Left lung (tissue), 4 donors: ENCODE measurements at regions not wholly inside any gene's neighbourhood (a gene's known extent, or its start where the extent isn't known, plus 50 kb on each side); places are given as distances from the start of the nearest gene placed in this dataset.

Experiments used
- ATAC-seq: fragments of 200-7000 bp; cut with Tn5 transposase; one replicate; pipeline ENCODE4 v1.9.1; 2020; ENCODE audit warnings: moderate library complexity
- DNase-seq, 4 donors: peaks; one replicate each; pipeline ENCODE4 v3.0.0-alpha.2; 2013 to 2020
- H3K27ac ChIP-seq, 2 donors: fragments of 200-600 bp; sonication (generic) in 1 of 2; one replicate each; pipeline versions ENCODE4 v1.5.0 to v1.8.0; 2020 to 2021
- H3K27me3 ChIP-seq, 2 donors: fragments of 200-600 bp; sonication (generic) in 1 of 2; one replicate each; pipeline versions ENCODE4 v1.5.0 to v1.8.0; 2020 to 2021
- H3K36me3 ChIP-seq, 2 donors: fragments of 200-600 bp; sonication (generic) in 1 of 2; one replicate each; pipeline versions ENCODE4 v1.5.0 to v1.8.0; 2020 to 2021
- H3K4me1 ChIP-seq, 2 donors: fragments of 200-600 bp; one replicate each; pipeline ENCODE4 v1.8.0; 2021
- H3K4me3 ChIP-seq, 2 donors: fragments of 200-600 bp; sonication (generic) in 1 of 2; one replicate each; pipeline versions ENCODE4 v1.5.0 to v1.8.0; 2020 to 2021; ENCODE audit warnings: mild to moderate bottlenecking in 1 of 2
- H3K9me3 ChIP-seq, 2 donors: fragments of 200-600 bp; sonication (generic) in 1 of 2; one replicate each; pipeline versions ENCODE4 v1.5.0 to v1.8.0; 2020 to 2021
- CTCF ChIP-seq, 2 donors: fragments of 200-600 bp; sonication (generic) in 1 of 2; IDR thresholded peaks; one replicate each; pipeline versions ENCODE4 v1.5.0 to v1.8.0; 2021; ENCODE audit warnings: antibody characterized with exemption in 2 of 2
- intact Hi-C, 2 donors: fragments of 100-400 bp; cut with DNase I; formaldehyde crosslinking; loops; one replicate each; pipeline versions ENCODE4 v1.11.2 to v1.14.2; 2022
- donor health status: DM: no; HTN: yes; CAD: no.
- donor health status: DM: no; HTN: no; CAD: no.

DNA sequence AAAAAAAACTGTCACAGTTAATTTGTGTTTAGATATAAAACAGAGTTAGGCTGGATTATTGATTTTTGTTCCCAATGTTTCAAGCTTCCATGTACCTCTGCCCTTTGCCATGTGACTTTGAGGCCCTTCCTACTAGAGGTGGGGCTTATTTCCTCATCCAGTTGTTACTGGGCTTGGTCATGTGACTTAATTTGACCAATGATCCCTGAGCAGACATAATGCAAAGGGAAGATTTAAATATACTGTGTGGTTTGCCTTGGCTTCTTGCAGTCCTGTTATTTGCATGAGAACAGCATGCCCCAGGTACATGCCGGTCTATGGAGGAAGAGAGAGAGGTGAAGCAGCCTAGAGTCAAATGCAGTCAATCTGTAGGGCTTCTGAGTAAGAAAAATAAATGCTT is 347.0 kb downstream of the MIAT start:
- DNase-seq (no peak), ATAC-seq (no peak)
- no peak for TF ChIP-seq CTCF (IDR thresholded peaks at IDR 0.05)
- no peak overlapping the region for H3K4me3 ChIP-seq
- no peak overlapping the region for H3K27ac ChIP-seq
- no peaks in the 10 kb centered on the region for H3K27me3 ChIP-seq
- intact Hi-C loops: no loop called here
- no peaks in the 10 kb centered on the region for H3K36me3 ChIP-seq
- no peaks in the 10 kb centered on the region for H3K4me1 ChIP-seq
- no peaks in the 10 kb centered on the region for H3K9me3 ChIP-seq

- TF ChIP-seq CTCF (IDR thresholded peaks at IDR 0.05): no peak
- Histone ChIP-seq H3K9me3 (no peaks in the 10 kb centered on the region), H3K4me1 (no peaks in the 10 kb centered on the region), H3K36me3 (no peaks in the 10 kb centered on the region), H3K4me3 (no peak overlapping the region), H3K27me3 (peaks cover 0 to 8% of the 10 kb centered on the region in 2 donors), H3K27ac (no peak overlapping the region)
- intact Hi-C loops: no loop called here
- no peak for ATAC-seq
- no peak for DNase-seq
Observed at GRCh38 chr22:27008454-27008853, 351.1 kb downstream of the MIAT start.

DNA sequence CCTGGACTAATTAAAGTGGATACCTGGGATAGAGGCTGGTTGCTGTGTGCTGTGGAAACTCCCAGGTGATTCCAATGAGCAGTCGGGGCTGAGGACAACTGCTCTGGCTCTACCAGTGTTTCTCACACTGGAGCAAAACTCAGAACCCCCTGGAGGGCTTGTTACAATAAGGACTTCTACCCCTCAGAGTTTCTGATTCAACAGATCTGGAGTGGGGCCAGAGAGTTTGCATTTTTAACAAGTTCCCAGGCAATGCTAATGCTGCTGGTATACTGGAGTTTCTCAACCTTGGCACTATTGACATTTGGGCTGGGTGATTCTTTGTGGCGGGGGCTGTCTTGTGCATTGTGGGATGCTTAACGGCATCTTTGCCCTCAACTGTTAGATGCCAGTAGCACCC is 353.7 kb downstream of the MIAT start:
- DNase-seq: no peak
- Histone ChIP-seq H3K27me3 (peaks cover 0 to 8% of the 10 kb centered on the region in 2 donors), H3K27ac (no peak overlapping the region), H3K4me3 (no peak overlapping the region), H3K36me3 (no peaks in the 10 kb centered on the region), H3K4me1 (no peaks in the 10 kb centered on the region), H3K9me3 (peaks cover 0 to 2% of the 10 kb centered on the region in 2 donors)
- TF ChIP-seq CTCF (IDR thresholded peaks at IDR 0.05): no peak
- intact Hi-C loops: no loop called here
- ATAC-seq: no peak

GRCh38 chr22:27011717-27012116 is 354.3 kb downstream of the MIAT start:
- TF ChIP-seq CTCF (IDR thresholded peaks at IDR 0.05): no peak
- intact Hi-C loops: no loop called here
- Histone ChIP-seq H3K4me3 (no peak overlapping the region), H3K36me3 (no peaks in the 10 kb centered on the region), H3K27me3 (peaks cover 0 to 8% of the 10 kb centered on the region in 2 donors), H3K9me3 (peaks cover 0 to 2% of the 10 kb centered on the region in 2 donors), H3K4me1 (no peaks in the 10 kb centered on the region), H3K27ac (no peak overlapping the region)
- DNase-seq (no peak), ATAC-seq (no peak)

DNA sequence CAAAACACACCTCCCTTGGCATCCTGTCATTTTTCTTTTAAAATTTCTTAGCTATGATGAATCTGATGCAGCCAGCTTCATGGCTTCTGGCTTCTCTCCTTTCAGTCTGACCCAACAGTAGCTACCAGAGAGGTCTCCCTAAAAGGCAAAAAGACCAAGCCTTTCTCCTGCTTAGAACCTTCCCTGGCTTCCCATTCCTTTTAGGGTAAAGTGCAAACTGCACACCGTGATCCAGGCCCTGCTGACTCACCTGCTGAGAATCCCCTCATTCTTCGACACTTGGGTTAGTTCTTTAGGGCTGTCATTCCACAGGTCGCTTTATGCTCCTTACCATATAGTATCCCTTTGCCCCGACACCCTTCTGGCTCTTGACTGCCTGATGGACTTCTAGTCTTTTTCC is 362.4 kb downstream of the MIAT start:
- no peaks in the 10 kb centered on the region for H3K9me3 ChIP-seq
- intact Hi-C loops: loop anchor here in 1 of 2 donors (10.0 kb wide), 1 partner anchor 65 kb away; no protein-coding TSS in a partner anchor
- H3K27me3 ChIP-seq: peaks cover 0 to 25% of the 10 kb centered on the region in 2 donors
- no peaks in the 10 kb centered on the region for H3K4me1 ChIP-seq
- ATAC-seq (no peak), DNase-seq (no peak)
- H3K36me3 ChIP-seq: no peaks in the 10 kb centered on the region
- no peak for TF ChIP-seq CTCF (IDR thresholded peaks at IDR 0.05)
- no peak overlapping the region for H3K4me3 ChIP-seq
- H3K27ac ChIP-seq: no peak overlapping the region
